Head of caudate nucleus (tissue), 42 donors: ENCODE measurements at regions not wholly inside any gene's neighbourhood (a gene's known extent, or its start where the extent isn't known, plus 50 kb on each side); places are given as distances from the start of the nearest gene placed in this dataset.

ENCODE experiments used
- DNase-seq, 42 donors: peaks; one replicate each; pipeline versions ENCODE4 v3.0.0 to v3.0.0-alpha.2; 2020 to 2021; ENCODE audit warnings: mixed read lengths in 7 of 42
- intact Hi-C: fragments of 100-400 bp; cut with DNase I; formaldehyde crosslinking; loops from one replicate; pipeline ENCODE4 v1.15.0; 2022

GRCh38 chr7:54330216-54330800 lies 211.9 kb upstream of the VSTM2A start:
- intact Hi-C loops = no loop called here

GRCh38 chr7:54331311-54331710 lies 210.9 kb upstream of the VSTM2A start:
- intact Hi-C loops = no loop called here
- peak in 3 of 42 donors; percentile 14 to 27 (median 19) for DNase-seq

More at GRCh38 chr7:54330216-54330800, 211.9 kb upstream of the VSTM2A start:
- peak in 27 of 42 donors; percentile 5 to 80 (median 39) for DNase-seq

- DNase-seq = no peak
- intact Hi-C loops = no loop called here
These were observed 209.9 kb upstream of the VSTM2A start for GRCh38 chr7:54332301-54332700.

GRCh38 chr7:54333952-54334351 lies 208.2 kb upstream of the VSTM2A start:
- intact Hi-C loops = no loop called here
- no peak for DNase-seq

GRCh38 chr7:54336800-54337199 lies 205.4 kb upstream of the VSTM2A start:
- DNase-seq = no peak
- intact Hi-C loops = no loop called here

- intact Hi-C loops = no loop called here
- DNase-seq = no peak
These were observed 204.7 kb upstream of the VSTM2A start for GRCh38 chr7:54337466-54337865.

- intact Hi-C loops = no loop called here
- DNase-seq = no peak
These were observed 203.9 kb upstream of the VSTM2A start for GRCh38 chr7:54338319-54338718.

GRCh38 chr7:54339073-54339472 lies 203.1 kb upstream of the VSTM2A start:
- intact Hi-C loops = no loop called here
- no peak for DNase-seq

- DNase-seq = no peak
- intact Hi-C loops = no loop called here
These were observed 199.7 kb upstream of the VSTM2A start for GRCh38 chr7:54342458-54342857.

GRCh38 chr7:54343511-54343910 lies 198.7 kb upstream of the VSTM2A start:
- intact Hi-C loops = no loop called here
- no peak for DNase-seq

- DNase-seq = no peak
- intact Hi-C loops = no loop called here
These were observed 196.4 kb upstream of the VSTM2A start for GRCh38 chr7:54345746-54346145.

- intact Hi-C loops = no loop called here
- no peak for DNase-seq
These were observed 192.9 kb upstream of the VSTM2A start for GRCh38 chr7:54349229-54349628.

- DNase-seq = no peak
- intact Hi-C loops = no loop called here
These were observed 187.7 kb upstream of the VSTM2A start for GRCh38 chr7:54354436-54354835.

GRCh38 chr7:54355842-54356241 lies 186.3 kb upstream of the VSTM2A start:
- intact Hi-C loops = no loop called here
- peak in 8 of 42 donors; percentile 11 to 69 (median 22) for DNase-seq

GRCh38 chr7:54360075-54360840 lies 181.9 kb upstream of the VSTM2A start:
- DNase-seq = no peak
- intact Hi-C loops = no loop called here

- intact Hi-C loops = no loop called here
- DNase-seq = no peak
These were observed 151.6 kb upstream of the VSTM2A start for GRCh38 chr7:54390565-54390964.

GRCh38 chr7:54392935-54393334 lies 149.2 kb upstream of the VSTM2A start:
- intact Hi-C loops = no loop called here
- DNase-seq = no peak

GRCh38 chr7:54394834-54395233 lies 147.3 kb upstream of the VSTM2A start:
- no peak for DNase-seq
- intact Hi-C loops = no loop called here

GRCh38 chr7:54397836-54398612 lies 144.2 kb upstream of the VSTM2A start:
- intact Hi-C loops = no loop called here
- DNase-seq = no peak

GRCh38 chr7:54398863-54399262 lies 143.3 kb upstream of the VSTM2A start:
- intact Hi-C loops = no loop called here
- DNase-seq = peak in 1 of 42 donors; percentile 4
